Ureter (tissue), 1 donor: ENCODE measurements at regions not wholly inside any gene's neighbourhood (a gene's known extent, or its start where the extent isn't known, plus 50 kb on each side); places are given as distances from the start of the nearest gene placed in this dataset.

ENCODE experiments used
- DNase-seq: peaks from one replicate; pipeline ENCODE4 v3.0.0-alpha.2; 2020; ENCODE audit warnings: low spot score
- donor health status: DM: yes; HTN: yes; CAD: no.

GRCh38 chr9:31084350-31084749 is 1300.1 kb upstream of the ACO1 start:
- no peak for DNase-seq

- no peak for DNase-seq
Observed at GRCh38 chr9:31089549-31090221, 1294.8 kb upstream of the ACO1 start.

GRCh38 chr9:31100311-31100710 is 1284.1 kb upstream of the ACO1 start:
- DNase-seq, result no peak

GRCh38 chr9:31103836-31104235 is 1280.6 kb upstream of the ACO1 start:
- no peak for DNase-seq

GRCh38 chr9:31104249-31104648 is 1280.2 kb upstream of the ACO1 start:
- DNase-seq, result no peak

- DNase-seq, result no peak
Observed at GRCh38 chr9:31112491-31112890, 1272.0 kb upstream of the ACO1 start.

GRCh38 chr9:31114346-31114745 is 1270.1 kb upstream of the ACO1 start:
- no peak for DNase-seq

- no peak for DNase-seq
Observed at GRCh38 chr9:31119890-31120454, 1264.5 kb upstream of the ACO1 start.

GRCh38 chr9:31124389-31124788 is 1260.1 kb upstream of the ACO1 start:
- no peak for DNase-seq

GRCh38 chr9:31135567-31135966 is 1248.9 kb upstream of the ACO1 start:
- DNase-seq, result no peak

GRCh38 chr9:31136524-31136923 is 1247.9 kb upstream of the ACO1 start:
- no peak for DNase-seq

GRCh38 chr9:31137176-31138160 is 1247.0 kb upstream of the ACO1 start:
- DNase-seq, result no peak

- DNase-seq, result no peak
Observed at GRCh38 chr9:31140316-31140715, 1244.1 kb upstream of the ACO1 start.

GRCh38 chr9:31142456-31142855 is 1242.0 kb upstream of the ACO1 start:
- no peak for DNase-seq

- no peak for DNase-seq
Observed at GRCh38 chr9:31144614-31145013, 1239.8 kb upstream of the ACO1 start.

GRCh38 chr9:31146485-31147166 is 1237.8 kb upstream of the ACO1 start:
- no peak for DNase-seq

- DNase-seq, result no peak
Observed at GRCh38 chr9:31153250-31153840, 1231.1 kb upstream of the ACO1 start.

- DNase-seq, result no peak
Observed at GRCh38 chr9:31166516-31166915, 1217.9 kb upstream of the ACO1 start.

GRCh38 chr9:31168161-31168560 is 1216.3 kb upstream of the ACO1 start:
- DNase-seq, result no peak

GRCh38 chr9:31174681-31175080 is 1209.8 kb upstream of the ACO1 start:
- DNase-seq, result no peak

- DNase-seq, result no peak
Observed at GRCh38 chr9:31183866-31184265, 1200.6 kb upstream of the ACO1 start.

GRCh38 chr9:31185831-31186230 is 1198.6 kb upstream of the ACO1 start:
- DNase-seq, result no peak
